ENCODE measurements at regions not wholly inside any gene's neighbourhood (a gene's known extent, or its start where the extent isn't known, plus 50 kb on each side); places are given as distances from the start of the nearest gene placed in this dataset.

GRCh38 chr6:114998492-114998891 is 655.7 kb upstream of the HS3ST5 start (continued):
- TF ChIP-seq CTCF (conservative IDR thresholded peaks at IDR 0.05; ENCODE audit: low read depth in 2 of 2) (no peak), ETS1 (IDR thresholded peaks at IDR 0.05) (no peak)

- Mint-ChIP-seq H3K4me1 (peaks cover 15% of the 10 kb centered on the region), H3K27me3 (ENCODE audit: insufficient read depth, low read depth, poor library complexity) (no peaks in the 10 kb centered on the region), H3K4me3 (no peak overlapping the region), H3K36me3 (ENCODE audit: low read depth) (peaks cover 19% of the 10 kb centered on the region; the same call in 2 of the 3 replicates), H3K9me3 (peaks cover 13% of the 10 kb centered on the region), H3K27ac (no peak overlapping the region)
- Histone ChIP-seq H4K20me1 (replicated peaks; ENCODE audit: insufficient read depth) (no peaks in the 10 kb centered on the region), H3K27ac (ENCODE audit: low read depth) (no peak overlapping the region), H3K9me2 (ENCODE audit: insufficient read depth) (no peaks in the 10 kb centered on the region; the same call in 1 of the 2 replicates), H3K36me3 (ENCODE audit: insufficient read depth) (no peaks in the 10 kb centered on the region), H3K4me1 (ENCODE audit: insufficient read depth) (peaks cover 3% of the 10 kb centered on the region; the same call in 1 of the 2 replicates), H3K4me2 (no peak overlapping the region), H3K4me3 (no peak overlapping the region), H3K27me3 (ENCODE audit: insufficient read depth) (no peaks in the 10 kb centered on the region), H3K79me2 (replicated peaks; ENCODE audit: insufficient read depth) (no peaks in the 10 kb centered on the region), H2AFZ (0 out of 2 replicates have a peak overlapping the region, but pooled peaks have one; percentile 43), H3F3A (replicated peaks; ENCODE audit: low read depth) (no peaks in the 10 kb centered on the region)
- TF ChIP-seq EZH2phosphoT487 (IDR thresholded peaks at IDR 0.05; ENCODE audit: unreplicated experiment), result no peak
- no peak for TF ChIP-seq CREB1 (CRISPR knock-in tag; IDR thresholded peaks at IDR 0.05; ENCODE audit: low read depth)
- TF ChIP-seq POLR2AphosphoS5 (IDR thresholded peaks at IDR 0.05; ENCODE audit: low read depth), result no peak
- no peak for TF ChIP-seq CTCF (conservative IDR thresholded peaks at IDR 0.05; ENCODE audit: low read depth in 2 of 2)
- TF ChIP-seq ZNF462 (CRISPR knock-in tag; IDR thresholded peaks at IDR 0.05), result no peak
- TF ChIP-seq JUNB (IDR thresholded peaks at IDR 0.05; ENCODE audit: unreplicated experiment), result no peak
- TF ChIP-seq STAT1 (IDR thresholded peaks at IDR 0.05; ENCODE audit: unreplicated experiment), result no peak
- DNase-seq (ENCODE audit: low spot score), result no peak
- no peak for ATAC-seq
These were observed 655.0 kb upstream of the HS3ST5 start for GRCh38 chr6:114997813-114998292.

Measured in GM23338 (cell line).